PC-3 (cell line): ENCODE measurements at regions not wholly inside any gene's neighbourhood (a gene's known extent, or its start where the extent isn't known, plus 50 kb on each side); places are given as distances from the start of the nearest gene placed in this dataset.

Source experiments
- EZH2 ChIP-seq: fragments of 300-600 bp; sonication (generic); IDR thresholded peaks from one replicate; pipeline ENCODE4 v1.6.1; 2017; ENCODE audit warnings: antibody characterized with exemption, mild to moderate bottlenecking, low read length; ENCODE audit not compliant: unreplicated experiment
- EZH2phosphoT487 ChIP-seq: fragments of 300-600 bp; sonication (generic); IDR thresholded peaks from 2 replicates; pipeline ENCODE4 v1.6.1; 2018; ENCODE audit warnings: mild to moderate bottlenecking, antibody characterized with exemption, low read length, borderline replicate concordance
- TF ChIP-seq, protein P1 (sequence below): fragments of 300-600 bp; sonication (generic); conservative IDR thresholded peaks from 2 replicates; pipeline ENCODE4 v1.5.1; 2017; ENCODE audit warnings: antibody characterized with exemption, low read depth, mild to moderate bottlenecking, low read length

DNA sequence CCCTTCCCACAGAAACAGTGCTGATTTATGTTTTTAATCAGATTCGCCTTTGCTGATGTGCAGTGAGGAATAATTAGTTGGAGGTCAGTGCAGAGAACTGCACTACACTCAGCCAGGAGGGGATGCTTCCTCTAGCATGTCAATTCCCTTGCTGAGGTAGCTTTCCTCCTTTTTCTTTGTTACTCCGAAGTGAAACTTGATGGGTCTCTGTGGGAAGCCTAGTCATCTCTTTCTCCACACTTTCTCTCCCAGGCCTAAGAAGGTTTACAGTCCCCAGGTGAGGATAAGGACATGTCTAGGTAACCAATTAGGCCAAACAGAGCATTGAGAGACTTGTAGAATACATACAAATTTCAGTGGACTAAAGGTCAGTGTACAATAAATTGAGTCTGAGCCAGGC, 461.8 kb downstream of the KIF4B start:
- TF ChIP-seq, protein P1, sequence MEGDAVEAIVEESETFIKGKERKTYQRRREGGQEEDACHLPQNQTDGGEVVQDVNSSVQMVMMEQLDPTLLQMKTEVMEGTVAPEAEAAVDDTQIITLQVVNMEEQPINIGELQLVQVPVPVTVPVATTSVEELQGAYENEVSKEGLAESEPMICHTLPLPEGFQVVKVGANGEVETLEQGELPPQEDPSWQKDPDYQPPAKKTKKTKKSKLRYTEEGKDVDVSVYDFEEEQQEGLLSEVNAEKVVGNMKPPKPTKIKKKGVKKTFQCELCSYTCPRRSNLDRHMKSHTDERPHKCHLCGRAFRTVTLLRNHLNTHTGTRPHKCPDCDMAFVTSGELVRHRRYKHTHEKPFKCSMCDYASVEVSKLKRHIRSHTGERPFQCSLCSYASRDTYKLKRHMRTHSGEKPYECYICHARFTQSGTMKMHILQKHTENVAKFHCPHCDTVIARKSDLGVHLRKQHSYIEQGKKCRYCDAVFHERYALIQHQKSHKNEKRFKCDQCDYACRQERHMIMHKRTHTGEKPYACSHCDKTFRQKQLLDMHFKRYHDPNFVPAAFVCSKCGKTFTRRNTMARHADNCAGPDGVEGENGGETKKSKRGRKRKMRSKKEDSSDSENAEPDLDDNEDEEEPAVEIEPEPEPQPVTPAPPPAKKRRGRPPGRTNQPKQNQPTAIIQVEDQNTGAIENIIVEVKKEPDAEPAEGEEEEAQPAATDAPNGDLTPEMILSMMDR, result no peak
- TF ChIP-seq EZH2 (no peak), EZH2phosphoT487 (no peak)
